Prostate gland (tissue), 2 donors: ENCODE measurements at regions not wholly inside any gene's neighbourhood (a gene's known extent, or its start where the extent isn't known, plus 50 kb on each side); places are given as distances from the start of the nearest gene placed in this dataset.

Experiments used
- CTCF ChIP-seq, 4 experiments: fragments of 200-600 bp in 2 of 4; fragments of 450-650 bp in 2 of 4; sonication (generic) in 2 of 4; IDR thresholded peaks; 1 replicate in 3 of 4; 2 replicates in 1 of 4; pipeline ENCODE4 v1.5.1; 2016 to 2019; ENCODE audit warnings: antibody characterized with exemption in 4 of 4, mild to moderate bottlenecking in 2 of 4, moderate library complexity in 2 of 4
- POLR2A ChIP-seq: fragments of 450-650 bp; IDR thresholded peaks from one replicate; pipeline ENCODE4 v1.6.1; 2016; ENCODE audit warnings: antibody characterized with exemption, mild to moderate bottlenecking

GRCh38 chr10:53005612-53006345, 233.2 kb upstream of the MBL2 start:
- TF ChIP-seq CTCF (IDR thresholded peaks at IDR 0.05) = no peak
- no peak for TF ChIP-seq POLR2A
